ENCODE measurements at regions not wholly inside any gene's neighbourhood (a gene's known extent, or its start where the extent isn't known, plus 50 kb on each side); places are given as distances from the start of the nearest gene placed in this dataset.

DNA sequence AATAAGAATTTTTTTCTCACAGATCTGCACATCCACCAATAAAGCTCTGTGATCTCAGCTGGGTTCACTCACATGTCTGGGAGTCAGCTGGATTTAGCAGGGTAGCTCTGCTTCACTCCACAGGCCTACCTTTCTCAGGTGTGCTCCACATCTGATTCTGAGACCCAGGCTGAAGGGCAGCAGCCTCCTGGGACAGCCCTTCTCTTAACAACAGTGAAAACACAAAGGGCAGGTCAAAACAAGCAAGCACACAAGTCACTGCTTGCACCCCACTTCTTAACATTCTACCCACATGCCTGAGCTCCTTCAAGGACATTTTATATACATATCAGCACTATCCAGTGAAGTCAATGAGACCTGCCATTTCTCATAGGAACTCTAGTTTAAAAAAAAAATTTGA, 96.0 kb upstream of the MAP3K4 start:
- H3K9me3 ChIP-seq, result no peaks in the 10 kb centered on the region
- intact Hi-C loops (cut with DNase I), result no loop called here
- no peak for DNase-seq
- no peak overlapping the region for H3K27ac ChIP-seq
- H3K4me3 ChIP-seq, result no peak overlapping the region
- H3K4me1 ChIP-seq, result peaks cover 0 to 10% (median 0%) of the 10 kb centered on the region in 9 donors
- H3K36me3 ChIP-seq, result no peaks in the 10 kb centered on the region
- TF ChIP-seq, protein P1, sequence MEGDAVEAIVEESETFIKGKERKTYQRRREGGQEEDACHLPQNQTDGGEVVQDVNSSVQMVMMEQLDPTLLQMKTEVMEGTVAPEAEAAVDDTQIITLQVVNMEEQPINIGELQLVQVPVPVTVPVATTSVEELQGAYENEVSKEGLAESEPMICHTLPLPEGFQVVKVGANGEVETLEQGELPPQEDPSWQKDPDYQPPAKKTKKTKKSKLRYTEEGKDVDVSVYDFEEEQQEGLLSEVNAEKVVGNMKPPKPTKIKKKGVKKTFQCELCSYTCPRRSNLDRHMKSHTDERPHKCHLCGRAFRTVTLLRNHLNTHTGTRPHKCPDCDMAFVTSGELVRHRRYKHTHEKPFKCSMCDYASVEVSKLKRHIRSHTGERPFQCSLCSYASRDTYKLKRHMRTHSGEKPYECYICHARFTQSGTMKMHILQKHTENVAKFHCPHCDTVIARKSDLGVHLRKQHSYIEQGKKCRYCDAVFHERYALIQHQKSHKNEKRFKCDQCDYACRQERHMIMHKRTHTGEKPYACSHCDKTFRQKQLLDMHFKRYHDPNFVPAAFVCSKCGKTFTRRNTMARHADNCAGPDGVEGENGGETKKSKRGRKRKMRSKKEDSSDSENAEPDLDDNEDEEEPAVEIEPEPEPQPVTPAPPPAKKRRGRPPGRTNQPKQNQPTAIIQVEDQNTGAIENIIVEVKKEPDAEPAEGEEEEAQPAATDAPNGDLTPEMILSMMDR (IDR thresholded peaks at IDR 0.05), result no peak
- ATAC-seq, result no peak
- H3K27me3 ChIP-seq, result no peaks in the 10 kb centered on the region

DNA sequence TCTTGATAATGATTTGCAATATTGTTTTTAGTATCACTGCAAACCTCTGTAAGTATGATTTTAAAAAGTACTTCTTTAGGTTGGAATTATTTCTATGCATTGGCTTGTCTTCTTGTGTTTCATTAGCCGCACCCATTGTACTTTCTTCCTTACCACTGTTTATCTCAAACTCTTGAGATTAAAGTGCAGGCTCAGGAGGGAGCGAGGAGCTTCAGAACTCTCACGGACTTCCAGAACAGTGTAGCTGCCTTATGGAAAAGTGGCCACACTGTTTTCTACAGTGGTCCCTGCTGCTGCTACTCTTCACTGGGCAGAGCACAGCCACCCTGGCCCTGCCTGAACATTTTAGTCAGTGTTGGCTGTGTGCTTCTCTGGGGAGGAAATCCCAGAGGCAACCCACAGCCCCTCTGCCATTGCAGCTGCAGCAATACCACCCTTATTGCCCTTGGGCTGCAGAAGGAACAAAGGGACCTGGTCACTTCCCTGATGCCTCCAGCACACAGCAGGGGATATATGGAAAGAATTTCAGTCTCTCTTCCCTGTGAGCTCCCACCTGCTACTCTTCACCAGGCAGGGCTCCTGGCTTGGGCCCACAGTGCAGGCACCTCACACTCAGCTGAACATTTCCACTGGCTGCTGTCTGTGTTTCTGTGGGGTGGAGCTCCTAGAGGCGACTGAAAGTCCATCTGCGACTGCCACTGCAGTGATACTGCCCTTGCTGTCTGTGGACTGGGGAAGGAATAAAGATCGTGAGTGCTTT, 91.7 kb upstream of the MAP3K4 start:
- intact Hi-C loops (cut with DNase I), result no loop called here
- H3K27me3 ChIP-seq, result peaks cover 0 to 4% (median 0%) of the 10 kb centered on the region in 7 donors
- H3K4me3 ChIP-seq, result no peak overlapping the region
- no peak for ATAC-seq
- no peaks in the 10 kb centered on the region for H3K9me3 ChIP-seq
- H3K36me3 ChIP-seq, result no peaks in the 10 kb centered on the region
- no peaks in the 10 kb centered on the region for H3K4me1 ChIP-seq
- no peak overlapping the region for H3K27ac ChIP-seq
- TF ChIP-seq, protein P1 (IDR thresholded peaks at IDR 0.05), result no peak
- 49 to 59% methylated on average over 6 of the region's 6 CpGs for WGBS, 2 donors
- no peak for DNase-seq

DNA sequence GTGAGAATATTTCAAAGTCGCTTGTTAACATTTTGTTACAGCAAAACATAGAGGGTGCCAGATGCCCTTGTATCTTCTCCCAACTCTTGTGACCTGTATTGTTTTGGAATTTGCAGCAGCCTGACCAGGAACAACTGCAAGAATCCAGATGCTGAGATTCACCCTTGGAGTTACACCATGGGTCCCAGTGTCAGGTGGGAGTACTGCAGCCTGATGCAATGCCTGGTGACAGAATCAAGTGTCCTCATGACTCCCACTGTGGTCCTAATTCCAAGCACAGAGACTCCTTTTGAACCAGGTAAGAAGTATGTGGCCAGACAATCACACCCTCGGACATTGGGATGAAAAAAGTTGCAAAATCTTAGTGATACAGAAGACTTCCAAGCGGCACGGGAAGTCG, 79.6 kb upstream of the MAP3K4 start:
- DNase-seq, result no peak
- no peak for ATAC-seq
- Histone ChIP-seq H3K27me3 (peaks cover 0 to 3% (median 0%) of the 10 kb centered on the region in 7 donors), H3K4me1 (no peaks in the 10 kb centered on the region), H3K9me3 (peaks cover 0 to 23% (median 5%) of the 10 kb centered on the region in 11 donors), H3K36me3 (no peaks in the 10 kb centered on the region), H3K27ac (no peak overlapping the region), H3K4me3 (no peak overlapping the region)
- intact Hi-C loops (cut with DNase I), result no loop called here
- TF ChIP-seq, protein P1 (IDR thresholded peaks at IDR 0.05), result no peak
- 83 to 90% methylated on average over 5 of the region's 5 CpGs for WGBS, 2 donors

DNA sequence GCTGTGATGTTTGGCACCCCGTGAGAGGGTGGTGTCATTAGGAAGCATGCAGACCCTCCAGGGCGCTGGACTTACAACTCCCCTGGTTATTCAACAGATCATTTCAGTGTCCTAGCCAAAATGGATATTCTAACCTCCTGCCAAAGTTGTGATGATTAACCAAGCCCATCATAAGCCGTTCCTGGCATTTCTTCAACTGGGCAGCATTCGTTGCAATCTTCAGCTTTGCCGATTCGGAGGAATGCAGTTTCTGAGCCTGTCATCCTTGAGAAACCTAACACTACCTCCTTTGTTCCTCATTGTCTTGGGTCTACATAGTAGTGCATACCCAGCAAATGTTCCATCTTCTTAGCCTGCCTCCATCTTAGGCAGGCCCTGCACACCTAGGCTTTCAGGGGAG, 79.2 kb upstream of the MAP3K4 start:
- H3K4me1 ChIP-seq, result no peaks in the 10 kb centered on the region
- no peak overlapping the region for H3K4me3 ChIP-seq
- H3K9me3 ChIP-seq, result peaks cover 0 to 23% (median 5%) of the 10 kb centered on the region in 11 donors
- H3K36me3 ChIP-seq, result no peaks in the 10 kb centered on the region
- H3K27me3 ChIP-seq, result peaks cover 0 to 3% (median 0%) of the 10 kb centered on the region in 7 donors
- intact Hi-C loops (cut with DNase I), result no loop called here
- no peak for ATAC-seq
- WGBS, 2 donors, result 82 to 85% methylated on average over 6 of the region's 6 CpGs
- DNase-seq, result no peak
- TF ChIP-seq, protein P1 (IDR thresholded peaks at IDR 0.05), result no peak
- H3K27ac ChIP-seq, result no peak overlapping the region

Measured in heart right ventricle (tissue), 16 donors.